ENCODE measurements at regions not wholly inside any gene's neighbourhood (a gene's known extent, or its start where the extent isn't known, plus 50 kb on each side); places are given as distances from the start of the nearest gene placed in this dataset.

GRCh38 chr1:228972576-228972975, 237.3 kb downstream of the RHOU start:
- no peak for TF ChIP-seq POLR2AphosphoS5 (IDR thresholded peaks at IDR 0.05; ENCODE audit: low read depth)
- TF ChIP-seq CREB1 (CRISPR knock-in tag; IDR thresholded peaks at IDR 0.05; ENCODE audit: low read depth), result no peak
- TF ChIP-seq CTCF (conservative IDR thresholded peaks at IDR 0.05; ENCODE audit: low read depth in 2 of 2), result no peak
- TF ChIP-seq EZH2 (IDR thresholded peaks at IDR 0.05; ENCODE audit: low read depth, unreplicated experiment), result no peak
- no peak for TF ChIP-seq ZNF114 (CRISPR knock-in tag; IDR thresholded peaks at IDR 0.05)
- no peak for TF ChIP-seq EZH2phosphoT487 (IDR thresholded peaks at IDR 0.05; ENCODE audit: unreplicated experiment)
- TF ChIP-seq REST (IDR thresholded peaks at IDR 0.05; ENCODE audit: unreplicated experiment), result no peak
- no peak for TF ChIP-seq STAT1 (IDR thresholded peaks at IDR 0.05; ENCODE audit: unreplicated experiment)
- TF ChIP-seq NANOG (IDR thresholded peaks at IDR 0.05; ENCODE audit: borderline replicate concordance), result no peak
- no peak for TF ChIP-seq JUNB (IDR thresholded peaks at IDR 0.05; ENCODE audit: unreplicated experiment)
- no peak for TF ChIP-seq ZNF331 (CRISPR knock-in tag; IDR thresholded peaks at IDR 0.05; ENCODE audit: low read depth)

All from GM23338 (cell line).